ENCODE measurements at regions not wholly inside any gene's neighbourhood (a gene's known extent, or its start where the extent isn't known, plus 50 kb on each side); places are given as distances from the start of the nearest gene placed in this dataset.
"Not testable (repeated sequence)": the region's sequence is repeated elsewhere in the genome, so short reads cannot be mapped to it uniquely, and the experiment has no call there.

DNA sequence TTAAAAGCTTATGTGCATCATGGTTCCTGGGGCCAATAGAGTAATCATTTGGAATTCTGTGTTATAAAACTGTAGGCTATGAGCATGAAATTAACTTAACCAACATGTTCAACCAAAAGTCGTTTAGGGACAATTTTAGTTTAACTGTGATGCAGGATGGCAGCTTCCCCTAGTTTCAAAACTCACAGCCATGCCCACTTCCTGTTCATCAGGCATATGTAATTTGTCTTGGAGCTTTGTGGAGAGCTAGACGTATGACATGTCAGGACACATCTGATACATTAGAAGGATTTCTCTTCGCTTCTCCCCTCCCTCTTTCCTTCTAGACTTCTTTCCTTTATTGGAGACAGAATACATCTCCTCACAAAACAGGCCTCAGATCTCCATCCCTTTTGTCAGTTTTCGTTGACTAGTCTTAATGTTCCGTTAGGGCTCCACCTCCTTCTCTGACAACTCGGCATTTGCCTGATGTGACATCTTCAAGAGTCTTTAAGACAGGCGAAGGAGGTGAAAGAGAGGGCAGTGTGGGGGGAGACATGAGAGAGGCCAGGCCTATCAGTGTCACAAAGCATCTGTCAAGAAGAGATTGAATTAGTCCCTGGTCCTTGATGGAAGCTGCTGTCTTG lies 176.0 kb downstream of the MSX2 start:
- DNase-seq: no peak

GRCh38 chr5:174897281-174897950 lies 173.0 kb downstream of the MSX2 start:
- no peak for DNase-seq

- DNase-seq: no peak
These were observed 171.0 kb downstream of the MSX2 start for GRCh38 chr5:174895360-174895759.

DNA sequence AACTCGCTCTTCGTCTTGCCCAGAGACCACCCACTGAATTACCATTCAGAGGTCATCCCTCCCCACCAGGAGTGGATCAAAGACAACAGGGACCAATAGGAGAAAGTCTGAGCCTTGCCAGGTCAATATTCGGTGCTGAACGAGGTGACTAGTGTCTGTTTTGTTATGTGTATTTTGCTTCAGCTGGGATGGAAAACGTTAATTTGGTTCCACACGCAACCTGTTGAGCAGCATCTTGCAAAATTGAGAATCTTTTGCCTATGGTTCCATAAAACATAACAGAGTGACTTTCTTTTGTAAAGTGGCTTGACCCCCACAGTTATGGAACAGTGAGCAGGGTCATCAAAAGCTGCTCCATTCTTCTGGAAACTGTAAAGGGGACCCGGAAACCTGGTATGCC lies 168.4 kb downstream of the MSX2 start:
- no peak for DNase-seq

DNA sequence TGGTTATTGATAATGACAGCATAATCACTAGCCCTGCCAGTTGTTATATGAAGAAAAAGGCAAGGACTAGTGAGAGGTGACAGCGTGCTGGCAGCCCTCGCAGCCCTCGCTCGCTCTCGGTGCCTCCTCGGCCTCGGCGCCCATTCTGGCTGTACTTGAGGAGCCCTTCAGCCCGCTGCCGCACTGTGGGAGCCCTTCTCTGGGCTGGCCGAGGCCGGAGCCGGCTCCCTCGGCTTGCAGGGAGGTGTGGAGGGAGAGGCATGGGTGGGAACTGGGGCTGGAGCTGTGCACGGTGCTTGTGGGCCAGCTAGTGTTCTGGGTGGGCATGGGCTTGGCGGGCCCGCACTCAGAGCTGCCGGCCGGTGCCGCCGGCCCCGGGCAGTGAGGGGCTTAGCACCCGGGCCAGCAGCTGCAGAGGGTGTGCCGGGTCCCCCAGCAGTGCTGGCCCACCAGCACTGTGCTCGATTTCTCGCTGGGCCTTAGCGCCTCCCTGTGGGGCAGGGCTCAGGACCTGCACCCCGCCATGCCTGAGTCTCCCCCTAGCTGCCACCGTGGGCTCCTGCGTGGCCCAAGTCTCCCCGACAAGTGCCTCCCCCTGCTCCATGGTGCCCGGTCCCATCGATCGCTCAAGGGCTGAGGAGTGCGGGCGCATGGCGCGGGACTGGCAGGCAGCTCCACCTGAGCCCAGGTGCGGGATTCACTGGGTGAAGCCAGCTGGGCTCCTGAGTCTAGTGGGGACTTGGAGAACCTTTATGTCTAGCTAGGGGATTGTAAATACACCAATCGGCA lies 156.2 kb downstream of the MSX2 start:
- not testable (repeated sequence) for DNase-seq

DNA sequence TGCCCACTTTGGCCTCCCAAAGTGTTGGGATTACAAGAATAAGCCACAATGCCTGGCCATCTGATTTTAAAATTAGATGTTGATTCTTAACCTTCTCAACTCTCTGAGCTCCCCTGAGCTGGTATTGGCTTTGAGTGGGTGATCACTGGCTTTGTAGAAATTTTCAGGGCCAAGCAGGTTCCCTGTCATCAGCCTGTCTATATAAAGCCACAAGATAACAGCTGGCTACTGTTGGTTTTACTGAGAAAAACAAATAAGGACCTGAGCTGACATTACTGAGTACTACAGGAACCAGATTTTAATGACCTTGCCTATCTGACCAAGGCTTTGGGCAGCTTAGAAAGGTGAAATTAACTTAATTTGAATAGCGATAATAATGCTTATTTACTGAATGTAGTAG lies 153.6 kb downstream of the MSX2 start:
- DNase-seq: no peak

GRCh38 chr5:174872271-174872670 lies 147.9 kb downstream of the MSX2 start:
- DNase-seq: no peak

DNA sequence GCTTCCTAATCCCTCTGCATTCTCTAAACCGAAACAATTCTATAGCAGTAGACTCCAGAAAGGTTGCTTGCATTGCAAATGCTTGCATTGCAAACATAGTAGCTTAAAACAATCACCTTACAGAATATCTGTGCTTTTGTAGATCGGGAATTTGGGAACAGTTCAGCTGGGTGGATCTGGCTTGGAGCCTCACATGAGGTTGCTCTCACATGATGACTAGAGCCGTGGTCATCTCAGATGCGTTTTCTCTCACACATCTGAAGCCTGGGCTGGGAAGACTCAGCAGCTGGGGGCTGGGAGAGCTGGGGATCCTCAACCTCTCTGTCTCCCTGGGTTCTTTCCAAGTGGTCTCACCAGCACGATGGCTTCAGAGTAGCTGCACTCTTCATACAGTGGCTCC lies 127.8 kb downstream of the MSX2 start:
- no peak for DNase-seq

DNA sequence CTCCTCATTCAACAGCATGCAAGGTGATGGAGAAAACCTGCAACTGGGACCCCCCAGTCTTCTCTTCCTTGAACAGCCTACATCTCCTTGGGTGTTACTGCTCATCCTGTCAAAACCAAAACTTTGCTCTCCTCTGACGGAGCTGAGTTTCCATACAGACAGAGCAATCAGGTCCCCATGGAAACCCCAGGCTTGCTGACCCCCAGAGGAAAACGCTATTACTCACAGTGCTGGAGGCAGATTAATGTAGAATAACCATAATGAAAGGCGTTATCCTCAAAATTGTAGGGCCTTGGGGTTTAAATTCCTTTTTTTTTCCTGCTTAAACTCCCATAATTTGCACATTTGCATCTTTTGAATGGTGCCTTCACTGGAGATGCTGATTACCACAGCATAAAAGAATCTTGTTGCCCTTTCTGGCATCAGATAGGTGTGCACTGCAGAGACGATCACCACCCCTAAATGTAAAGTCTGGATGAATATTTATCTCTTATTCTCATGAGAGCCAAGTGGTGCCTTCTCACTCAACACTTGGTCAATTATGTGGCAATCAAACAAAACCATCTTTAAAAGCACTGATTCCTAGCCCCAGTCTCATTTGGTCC lies 126.3 kb downstream of the MSX2 start:
- DNase-seq: no peak

DNA sequence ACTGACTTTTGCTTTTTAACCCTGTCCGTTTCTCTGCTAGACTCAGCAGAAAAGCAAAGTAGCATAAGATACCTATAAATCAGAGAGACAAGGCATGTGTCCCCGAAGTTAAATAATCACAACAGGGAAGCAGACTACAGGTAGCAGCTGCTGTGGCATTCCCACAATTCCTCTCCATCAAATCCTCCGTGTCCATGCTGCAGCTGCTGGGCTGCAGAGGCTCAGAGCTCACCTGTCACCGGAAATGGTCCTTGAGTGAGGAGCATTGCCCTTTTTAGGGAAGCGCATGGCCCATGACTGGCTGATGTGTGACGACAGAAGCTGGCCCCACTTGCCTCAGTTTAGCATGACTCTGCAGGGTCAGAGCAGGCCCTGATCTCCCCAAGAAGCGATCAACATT lies 125.0 kb downstream of the MSX2 start:
- no peak for DNase-seq

- no peak for DNase-seq
These were observed 120.6 kb downstream of the MSX2 start for GRCh38 chr5:174844971-174845370.

DNA sequence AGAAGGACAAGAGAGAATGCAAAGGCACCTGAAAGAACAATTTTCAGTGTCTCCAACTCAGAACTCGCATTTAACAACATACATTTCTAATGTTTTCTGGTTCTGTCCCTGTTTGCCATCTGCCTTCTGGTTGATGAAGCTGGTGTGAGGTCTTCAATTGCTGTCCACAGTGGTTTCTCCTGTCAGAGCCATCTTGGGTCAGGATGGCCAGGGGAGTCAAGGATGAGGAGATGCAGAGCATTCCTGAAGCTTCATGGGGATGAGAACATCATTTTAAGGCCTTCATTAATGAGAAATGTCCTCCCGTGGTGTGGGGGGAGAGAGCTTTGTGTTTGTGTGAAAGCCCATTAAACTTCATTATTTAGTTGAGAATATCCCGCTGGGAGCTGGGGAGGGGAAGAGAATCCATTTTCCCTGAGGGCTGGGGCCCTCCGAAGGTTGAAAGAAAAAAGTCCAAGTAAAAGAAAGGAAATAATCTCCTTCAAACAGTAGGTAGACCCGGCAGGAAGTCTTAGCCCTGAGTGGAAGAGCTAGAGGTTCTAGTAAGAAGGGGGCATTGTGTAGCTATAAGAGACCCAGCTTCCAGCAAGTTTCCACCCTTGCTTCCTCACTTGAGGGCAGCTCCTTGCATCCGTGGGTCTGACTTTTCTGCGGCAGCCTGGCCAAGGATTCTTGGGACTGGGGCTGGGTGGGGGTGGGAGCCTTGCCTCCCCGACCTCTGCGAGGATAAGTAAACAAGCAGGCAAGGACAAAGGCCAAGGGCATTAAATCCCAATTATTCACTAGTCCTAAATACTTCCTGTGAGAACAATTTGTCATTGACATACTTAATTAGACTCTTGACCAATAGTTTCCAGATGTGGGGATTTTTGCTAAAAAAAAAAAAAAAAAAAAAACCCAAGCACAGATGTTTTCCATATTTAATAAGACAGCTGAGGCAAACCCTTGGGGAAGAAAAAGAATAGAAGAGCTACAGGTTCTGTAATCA lies 119.2 kb downstream of the MSX2 start:
- DNase-seq: no peak

- DNase-seq: no peak
These were observed 116.1 kb downstream of the MSX2 start for GRCh38 chr5:174840435-174840834.

GRCh38 chr5:174839196-174839595 lies 114.8 kb downstream of the MSX2 start:
- no peak for DNase-seq

- no peak for DNase-seq
These were observed 113.8 kb downstream of the MSX2 start for GRCh38 chr5:174837919-174838902.

GRCh38 chr5:174834081-174834480 lies 109.7 kb downstream of the MSX2 start:
- DNase-seq: no peak

GRCh38 chr5:174832811-174833210 lies 108.4 kb downstream of the MSX2 start:
- DNase-seq: no peak

- no peak for DNase-seq
These were observed 107.6 kb downstream of the MSX2 start for GRCh38 chr5:174832025-174832424.

DNA sequence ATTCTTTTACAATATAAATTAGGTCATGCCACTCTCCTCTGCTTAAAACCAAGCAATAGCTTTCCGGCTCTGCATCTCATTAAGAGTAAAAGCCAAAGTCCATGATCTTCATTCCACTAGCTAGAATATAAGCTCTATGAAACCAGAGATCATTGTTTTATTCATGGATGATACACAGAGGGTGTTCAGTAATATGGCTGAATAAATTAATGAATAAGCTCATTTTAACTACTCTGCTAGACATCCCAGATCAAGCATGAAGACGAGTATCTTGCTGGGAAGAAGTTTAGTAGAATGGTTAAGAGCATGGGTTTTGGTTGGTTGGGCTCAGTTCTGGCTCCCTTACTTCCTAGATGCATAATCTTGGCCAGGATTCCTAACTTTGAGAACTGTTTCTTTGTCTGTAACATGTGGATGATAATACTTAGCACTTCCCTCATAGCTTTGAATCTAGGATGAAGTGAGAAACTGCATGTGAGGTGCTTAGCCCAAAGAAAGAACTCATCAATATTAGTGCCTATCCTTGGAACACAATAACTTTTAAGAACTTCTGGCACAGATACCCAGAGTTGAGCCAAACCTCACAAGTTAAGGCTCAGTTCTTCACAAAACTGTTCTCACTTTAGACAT lies 106.8 kb downstream of the MSX2 start:
- DNase-seq: no peak

DNA sequence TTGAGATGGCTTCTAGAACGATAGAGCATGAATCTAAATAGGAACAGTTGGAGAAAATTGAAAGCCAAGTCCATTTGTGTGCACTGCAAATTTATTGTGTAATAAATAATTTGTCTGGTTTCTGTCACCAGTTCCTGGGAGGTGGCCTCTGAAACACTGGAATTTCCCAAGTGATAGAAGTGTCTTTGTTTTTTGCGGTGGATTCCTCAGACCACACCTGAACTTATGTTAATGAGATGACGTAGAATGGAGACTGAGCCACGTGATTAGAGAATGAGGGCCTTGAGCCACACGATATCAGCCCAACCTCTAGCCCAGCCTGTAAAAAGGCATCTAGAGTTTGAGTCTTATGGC lies 105.1 kb downstream of the MSX2 start:
- DNase-seq: no peak

Measured in CD4-positive, alpha-beta T cell treated with Interleukin-10 for 1 hour (primary cell).